GM21825 (cell line): ENCODE measurements at regions not wholly inside any gene's neighbourhood (a gene's known extent, or its start where the extent isn't known, plus 50 kb on each side); places are given as distances from the start of the nearest gene placed in this dataset.
"Not testable (repeated sequence)": the region's sequence is repeated elsewhere in the genome, so short reads cannot be mapped to it uniquely, and the experiment has no call there.

Source experiments
- ATAC-seq: cut with Tn5 transposase; IDR thresholded peaks from one replicate; pipeline ENCODE4 v1.9.1; 2021; ENCODE audit warnings: mild to moderate bottlenecking, moderate library complexity; ENCODE audit not compliant: unreplicated experiment

GRCh38 chr10:61052469-61053205 is 108.7 kb upstream of the RHOBTB1 start:
- ATAC-seq: no peak

DNA sequence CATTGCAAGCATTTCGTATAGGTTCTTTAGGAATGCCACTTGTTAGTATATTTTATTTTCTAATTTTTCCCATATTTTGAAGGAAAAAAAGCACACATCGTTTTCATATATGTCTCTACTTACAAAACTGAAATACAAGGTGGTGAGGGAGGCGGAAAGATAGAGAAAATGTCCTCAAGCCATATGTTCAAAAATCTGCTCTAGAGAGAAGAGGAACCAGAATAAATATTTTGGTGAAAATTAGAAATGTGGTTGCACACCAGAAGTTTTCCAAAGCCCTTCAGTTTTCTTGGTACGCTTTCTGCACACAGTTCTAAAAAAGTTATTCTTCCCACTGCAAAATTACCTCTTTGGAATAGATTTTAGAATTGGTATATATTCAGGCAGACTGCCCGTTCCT is 107.4 kb upstream of the RHOBTB1 start:
- no peak for ATAC-seq

DNA sequence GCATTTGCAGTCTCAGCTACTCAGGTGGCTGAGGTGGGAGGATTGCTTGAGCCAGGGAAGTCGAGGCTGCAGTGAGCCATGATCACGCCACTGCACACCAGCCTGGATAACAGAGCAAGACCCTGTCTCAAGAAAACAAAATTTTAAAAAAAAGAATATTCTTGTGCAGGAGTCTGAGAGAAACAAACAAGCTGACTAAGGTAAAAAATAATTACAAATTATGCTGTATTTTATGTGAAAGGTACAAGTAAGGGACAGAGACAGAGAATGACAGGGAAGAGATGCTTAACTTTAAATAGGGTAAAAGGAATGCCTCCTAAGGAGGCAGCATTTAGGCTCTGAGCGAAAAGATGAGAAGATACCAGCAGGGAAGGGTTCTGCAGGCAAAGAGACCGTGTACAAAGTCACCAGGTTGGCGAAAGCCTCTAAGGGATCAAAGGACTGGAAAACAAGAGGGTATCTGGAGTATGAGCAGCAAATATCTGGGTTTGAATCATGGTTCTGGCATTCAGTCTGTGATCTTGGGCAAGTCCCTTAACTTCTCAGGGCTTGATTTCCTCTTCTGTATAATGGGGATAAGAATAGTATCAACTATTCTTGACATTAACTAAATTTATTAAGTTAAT is 106.2 kb upstream of the RHOBTB1 start:
- ATAC-seq: no peak

DNA sequence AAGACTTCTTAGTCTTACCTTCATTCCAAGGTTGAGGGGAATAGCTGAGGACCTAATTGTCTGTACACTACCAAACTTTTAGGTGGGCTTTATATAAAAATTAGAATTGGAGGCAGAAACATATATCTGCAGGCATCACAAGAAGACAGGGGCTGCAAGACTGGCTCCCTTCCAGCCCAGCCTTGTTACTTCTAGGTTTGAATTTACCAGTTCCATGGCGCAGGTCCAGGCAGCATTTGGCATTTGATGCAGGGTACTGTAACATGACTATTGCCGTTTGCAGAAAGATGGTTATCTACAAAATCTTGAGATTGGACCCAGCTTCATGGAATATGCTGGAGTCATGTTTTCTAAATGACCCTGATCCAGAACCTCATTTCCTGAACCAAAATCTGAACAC is 105.4 kb upstream of the RHOBTB1 start:
- ATAC-seq: no peak

GRCh38 chr10:61047788-61048560 is 104.0 kb upstream of the RHOBTB1 start:
- ATAC-seq: no peak

GRCh38 chr10:61047081-61047480 is 103.1 kb upstream of the RHOBTB1 start:
- no peak for ATAC-seq

GRCh38 chr10:61045480-61045879 is 101.5 kb upstream of the RHOBTB1 start:
- ATAC-seq: not testable (repeated sequence)

GRCh38 chr10:61042533-61042932 is 98.5 kb upstream of the RHOBTB1 start:
- no peak for ATAC-seq

DNA sequence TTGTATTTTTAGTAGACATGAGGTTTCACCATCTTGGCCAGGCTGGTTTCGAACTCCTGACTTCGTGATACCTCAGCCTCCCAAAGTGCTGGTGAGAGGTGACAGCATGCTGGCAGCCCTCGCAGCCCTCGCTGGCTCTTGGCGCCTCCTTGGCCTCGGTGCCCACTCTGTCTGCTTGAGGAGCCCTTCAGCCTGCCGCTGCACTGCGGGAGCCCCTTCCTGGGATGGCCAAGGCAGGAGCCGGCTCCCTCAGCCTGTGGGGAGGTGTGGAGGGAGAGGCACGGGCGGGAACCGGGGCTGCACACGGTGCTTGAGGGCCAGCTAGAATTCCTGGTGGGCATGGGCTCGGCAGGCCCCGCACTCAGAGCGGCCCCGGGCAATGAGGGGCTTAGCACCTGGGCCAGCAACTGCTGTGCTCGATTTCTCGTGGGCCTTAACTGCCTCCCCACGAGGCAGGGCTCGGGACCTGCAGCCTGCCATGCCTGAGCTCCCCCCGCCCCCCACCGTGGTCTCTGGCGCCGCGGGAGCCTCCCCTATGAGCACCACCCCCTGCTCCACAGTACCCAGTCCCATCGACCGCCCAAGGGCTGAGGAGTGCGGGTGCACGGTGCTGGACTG is 96.5 kb upstream of the RHOBTB1 start:
- no peak for ATAC-seq

GRCh38 chr10:61039868-61040267 is 95.9 kb upstream of the RHOBTB1 start:
- ATAC-seq: no peak

DNA sequence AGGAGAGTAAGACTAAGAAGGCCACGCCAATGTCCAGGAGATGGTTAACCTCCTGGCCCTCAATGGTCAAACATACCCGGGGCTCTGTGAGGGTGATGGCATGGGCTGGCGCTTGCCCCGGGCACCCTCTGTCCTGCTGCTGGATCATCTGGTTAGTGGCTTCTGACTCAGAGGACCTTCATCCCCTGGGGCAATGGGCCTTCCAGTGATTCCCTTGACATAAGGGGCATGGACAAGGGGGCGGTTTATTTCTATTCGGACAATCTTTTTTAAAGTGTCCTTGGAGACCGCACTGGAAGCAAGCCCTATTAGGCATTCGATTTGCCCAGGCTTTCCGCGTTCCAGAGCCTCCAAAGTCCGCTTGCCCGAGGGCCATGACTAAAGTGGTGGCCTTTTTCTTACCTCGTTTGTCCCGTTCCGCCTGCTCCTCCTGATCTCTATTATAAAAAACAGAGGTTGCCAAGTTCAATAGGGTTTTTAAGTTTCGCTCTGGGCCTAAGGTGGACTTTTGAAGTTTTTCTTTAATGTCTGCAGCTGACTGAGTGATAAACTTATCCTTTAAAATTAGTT is 93.4 kb upstream of the RHOBTB1 start:
- not testable (repeated sequence) for ATAC-seq

- not testable (repeated sequence) for ATAC-seq
These were observed 92.2 kb upstream of the RHOBTB1 start for GRCh38 chr10:61036148-61036547.

- ATAC-seq: no peak
These were observed 87.4 kb upstream of the RHOBTB1 start for GRCh38 chr10:61031341-61031740.

DNA sequence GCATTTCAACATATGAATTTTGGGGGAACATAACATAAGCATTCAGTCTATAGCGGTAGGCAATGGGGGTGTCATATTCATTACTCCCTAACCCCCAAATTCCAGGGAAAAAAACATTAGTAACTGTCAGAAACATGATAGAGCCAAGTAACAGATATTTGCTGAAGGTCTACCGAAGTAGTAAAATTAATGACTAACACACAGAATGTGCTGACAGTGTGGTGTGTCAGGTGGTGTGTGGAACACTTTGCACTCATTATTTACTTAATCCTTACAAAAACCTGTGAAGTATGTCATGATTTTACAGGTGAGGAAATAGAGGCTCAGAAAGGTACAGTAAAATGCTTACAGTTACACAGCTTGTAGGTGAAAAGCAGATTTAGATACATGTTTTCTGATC is 85.4 kb upstream of the RHOBTB1 start:
- no peak for ATAC-seq

DNA sequence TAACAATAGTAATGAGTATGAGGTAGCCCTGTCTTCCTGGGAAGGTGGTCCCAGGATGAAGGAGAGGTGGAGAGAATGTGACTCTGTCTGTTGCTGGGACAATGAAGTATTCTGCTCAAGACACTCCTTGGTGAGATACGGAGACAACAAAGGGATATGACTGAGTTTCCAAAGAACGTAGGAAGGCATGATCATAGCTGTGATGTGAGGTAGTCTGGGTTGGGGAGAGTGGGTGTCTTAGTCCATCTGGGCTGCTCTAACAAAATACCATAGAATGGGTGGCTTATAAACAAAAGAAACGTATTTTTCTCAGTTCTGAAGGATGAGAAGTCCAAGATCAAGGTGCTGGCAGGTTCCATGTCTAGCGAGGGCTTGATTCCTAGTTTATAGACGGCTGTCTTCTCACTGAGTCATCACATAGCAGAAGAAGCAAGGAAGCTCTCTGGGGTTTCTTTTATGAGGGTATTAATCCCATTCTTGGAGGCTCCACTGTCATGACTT is 84.9 kb upstream of the RHOBTB1 start:
- ATAC-seq: no peak

DNA sequence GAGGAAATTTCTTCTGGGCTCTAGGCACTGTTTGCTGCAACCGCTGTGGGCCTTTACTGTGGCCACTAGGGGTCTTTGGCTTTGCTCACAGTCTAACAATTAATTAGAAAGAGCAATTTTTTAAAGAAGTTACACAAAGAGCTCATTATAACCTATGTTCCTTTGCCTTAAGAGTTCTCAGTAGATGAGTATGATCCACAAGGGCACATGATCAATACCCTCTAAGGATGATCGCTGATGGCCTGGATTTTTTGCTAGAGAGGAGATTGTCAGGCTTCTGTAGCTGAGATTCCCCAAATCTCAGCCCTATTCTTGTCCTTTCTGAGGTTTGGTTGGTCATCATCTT is 80.8 kb upstream of the RHOBTB1 start:
- no peak for ATAC-seq

GRCh38 chr10:61024151-61024855 is 80.3 kb upstream of the RHOBTB1 start:
- no peak for ATAC-seq

DNA sequence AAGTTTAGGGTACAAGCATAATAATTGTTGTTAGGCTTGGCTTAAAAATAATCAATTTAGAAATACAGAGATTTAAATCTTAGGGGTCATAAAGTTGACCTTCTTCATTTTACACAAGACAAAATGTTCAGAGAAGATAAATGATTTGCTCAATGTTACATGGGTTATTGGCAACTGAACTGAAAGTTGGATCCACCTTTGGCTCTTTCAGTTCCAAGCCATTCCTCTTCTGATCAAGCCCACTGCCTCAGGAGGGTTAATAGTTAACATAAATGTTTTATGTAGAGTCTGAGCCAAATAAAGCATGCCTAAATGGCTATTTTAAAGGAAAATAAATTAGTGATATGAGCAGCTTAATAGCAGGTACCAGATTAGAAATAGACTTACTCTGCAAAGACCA is 79.1 kb upstream of the RHOBTB1 start:
- ATAC-seq: no peak

DNA sequence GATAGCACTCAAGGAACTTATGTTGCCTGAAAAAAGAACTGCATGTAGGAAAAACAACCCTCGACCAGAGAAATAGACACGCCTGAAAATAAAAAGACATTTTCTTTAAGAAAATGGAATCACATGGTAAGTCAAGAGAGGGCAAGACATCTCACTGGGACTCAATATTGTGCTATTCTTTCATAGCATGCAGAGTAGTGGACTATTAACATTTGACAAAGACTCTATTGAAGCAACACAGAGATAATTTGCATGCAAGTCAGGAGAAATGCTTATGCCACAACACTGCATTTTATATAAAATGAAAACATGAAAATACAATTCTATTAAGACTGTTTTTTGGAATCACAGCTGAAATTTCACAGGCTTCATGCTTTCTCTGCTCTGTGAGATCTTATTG is 77.9 kb upstream of the RHOBTB1 start:
- no peak for ATAC-seq

DNA sequence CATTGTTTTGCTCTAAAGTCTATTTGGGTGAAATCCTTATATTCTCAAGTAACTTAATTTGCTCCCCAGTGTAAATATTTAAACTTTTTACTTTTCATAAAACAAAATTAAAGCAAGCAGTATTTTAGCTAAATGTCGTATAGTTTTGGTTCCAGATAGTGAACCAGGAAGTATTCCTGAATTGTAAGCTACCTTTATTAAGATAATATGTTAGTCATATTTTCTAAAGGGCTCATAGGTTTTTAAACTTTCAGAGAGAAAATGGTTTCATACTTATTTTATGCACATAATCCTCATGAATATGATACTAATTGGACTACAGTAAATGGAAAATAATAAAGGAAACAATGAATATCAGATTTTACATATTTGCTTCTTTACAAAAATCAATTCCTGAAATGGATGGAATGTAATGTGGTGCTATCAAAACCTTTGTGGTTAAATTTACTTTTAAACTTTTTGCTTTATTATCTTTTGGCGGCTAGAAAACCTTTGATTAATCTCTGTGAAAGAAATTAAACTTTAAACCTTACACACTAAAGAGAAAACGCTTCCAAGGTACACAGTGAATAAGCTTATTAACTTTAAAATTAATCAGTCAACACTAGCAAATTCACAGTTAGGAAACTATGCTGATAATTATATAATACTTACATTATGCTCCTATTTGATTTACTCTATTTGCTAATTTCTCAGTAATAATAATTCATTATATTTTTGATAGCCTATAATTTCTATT is 76.6 kb upstream of the RHOBTB1 start:
- ATAC-seq: no peak
